ENCODE measurements at regions not wholly inside any gene's neighbourhood (a gene's known extent, or its start where the extent isn't known, plus 50 kb on each side); places are given as distances from the start of the nearest gene placed in this dataset.

DNA sequence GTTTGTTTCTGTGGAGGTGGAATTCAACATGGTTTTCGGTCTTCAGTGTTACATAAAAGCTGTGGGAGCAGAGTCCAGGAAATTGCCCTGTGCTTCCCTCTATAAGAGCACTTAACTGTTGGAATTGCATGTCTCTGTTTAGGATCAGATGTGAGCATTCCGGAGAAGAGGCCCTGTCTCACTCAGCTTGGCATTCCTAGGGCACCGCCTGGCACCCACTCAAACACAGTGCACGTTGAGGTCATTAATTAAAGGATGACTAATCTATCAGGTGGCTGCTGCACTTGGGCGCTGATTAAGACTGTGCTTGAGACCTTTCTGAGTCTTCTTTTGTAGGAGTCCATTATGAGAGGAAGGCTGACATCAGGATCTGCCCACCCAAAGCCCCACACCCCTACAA is 82.8 kb upstream of the VIPR2 start:
- Histone ChIP-seq H3K27ac (ENCODE audit: low read depth in 1 of 2, low read length in 2 of 2) (no peak overlapping the region), H3K4me3 (ENCODE audit: low read depth in 1 of 3, low read length in 3 of 3) (no peak overlapping the region), H3K27me3 (ENCODE audit: control insufficient read depth in 4 of 4, insufficient read depth in 4 of 4, low read length in 3 of 4) (no peaks in the 10 kb centered on the region), H3K36me3 (ENCODE audit: control insufficient read depth in 4 of 4, insufficient read depth in 3 of 4, low read depth in 1 of 4, low read length in 3 of 4) (no peaks in the 10 kb centered on the region), H3K9me3 (ENCODE audit: control insufficient read depth in 4 of 4, low read length in 3 of 4) (peaks cover 0 to 3% (median 0%) of the 10 kb centered on the region in 4 donors), H3K9ac (ENCODE audit: low read depth in 1 of 2, low read length in 2 of 2) (no peak overlapping the region), H3K4me1 (ENCODE audit: control insufficient read depth in 4 of 4, insufficient read depth in 4 of 4, low read length in 3 of 4) (no peaks in the 10 kb centered on the region)
- TF ChIP-seq HNF4A (conservative IDR thresholded peaks at IDR 0.05) (no peak), EGR1 (IDR thresholded peaks at IDR 0.05; ENCODE audit: low read depth in 2 of 2) (no peak), RXRA (IDR thresholded peaks at IDR 0.05) (no peak), TAF1 (conservative IDR thresholded peaks at IDR 0.05) (no peak), YY1 (IDR thresholded peaks at IDR 0.05) (no peak), FOXA1 (IDR thresholded peaks at IDR 0.05) (no peak), HNF4G (IDR thresholded peaks at IDR 0.05) (no peak), RAD21 (IDR thresholded peaks at IDR 0.05) (no peak), JUND (IDR thresholded peaks at IDR 0.05) (no peak), NR2F2 (IDR thresholded peaks at IDR 0.05) (no peak)
- TF ChIP-seq, protein P1, sequence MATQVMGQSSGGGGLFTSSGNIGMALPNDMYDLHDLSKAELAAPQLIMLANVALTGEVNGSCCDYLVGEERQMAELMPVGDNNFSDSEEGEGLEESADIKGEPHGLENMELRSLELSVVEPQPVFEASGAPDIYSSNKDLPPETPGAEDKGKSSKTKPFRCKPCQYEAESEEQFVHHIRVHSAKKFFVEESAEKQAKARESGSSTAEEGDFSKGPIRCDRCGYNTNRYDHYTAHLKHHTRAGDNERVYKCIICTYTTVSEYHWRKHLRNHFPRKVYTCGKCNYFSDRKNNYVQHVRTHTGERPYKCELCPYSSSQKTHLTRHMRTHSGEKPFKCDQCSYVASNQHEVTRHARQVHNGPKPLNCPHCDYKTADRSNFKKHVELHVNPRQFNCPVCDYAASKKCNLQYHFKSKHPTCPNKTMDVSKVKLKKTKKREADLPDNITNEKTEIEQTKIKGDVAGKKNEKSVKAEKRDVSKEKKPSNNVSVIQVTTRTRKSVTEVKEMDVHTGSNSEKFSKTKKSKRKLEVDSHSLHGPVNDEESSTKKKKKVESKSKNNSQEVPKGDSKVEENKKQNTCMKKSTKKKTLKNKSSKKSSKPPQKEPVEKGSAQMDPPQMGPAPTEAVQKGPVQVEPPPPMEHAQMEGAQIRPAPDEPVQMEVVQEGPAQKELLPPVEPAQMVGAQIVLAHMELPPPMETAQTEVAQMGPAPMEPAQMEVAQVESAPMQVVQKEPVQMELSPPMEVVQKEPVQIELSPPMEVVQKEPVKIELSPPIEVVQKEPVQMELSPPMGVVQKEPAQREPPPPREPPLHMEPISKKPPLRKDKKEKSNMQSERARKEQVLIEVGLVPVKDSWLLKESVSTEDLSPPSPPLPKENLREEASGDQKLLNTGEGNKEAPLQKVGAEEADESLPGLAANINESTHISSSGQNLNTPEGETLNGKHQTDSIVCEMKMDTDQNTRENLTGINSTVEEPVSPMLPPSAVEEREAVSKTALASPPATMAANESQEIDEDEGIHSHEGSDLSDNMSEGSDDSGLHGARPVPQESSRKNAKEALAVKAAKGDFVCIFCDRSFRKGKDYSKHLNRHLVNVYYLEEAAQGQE (IDR thresholded peaks at IDR 0.05) = no peak
- TF ChIP-seq, protein P2, sequence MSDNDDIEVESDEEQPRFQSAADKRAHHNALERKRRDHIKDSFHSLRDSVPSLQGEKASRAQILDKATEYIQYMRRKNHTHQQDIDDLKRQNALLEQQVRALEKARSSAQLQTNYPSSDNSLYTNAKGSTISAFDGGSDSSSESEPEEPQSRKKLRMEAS (IDR thresholded peaks at IDR 0.05) = no peak
- TF ChIP-seq, protein P3, sequence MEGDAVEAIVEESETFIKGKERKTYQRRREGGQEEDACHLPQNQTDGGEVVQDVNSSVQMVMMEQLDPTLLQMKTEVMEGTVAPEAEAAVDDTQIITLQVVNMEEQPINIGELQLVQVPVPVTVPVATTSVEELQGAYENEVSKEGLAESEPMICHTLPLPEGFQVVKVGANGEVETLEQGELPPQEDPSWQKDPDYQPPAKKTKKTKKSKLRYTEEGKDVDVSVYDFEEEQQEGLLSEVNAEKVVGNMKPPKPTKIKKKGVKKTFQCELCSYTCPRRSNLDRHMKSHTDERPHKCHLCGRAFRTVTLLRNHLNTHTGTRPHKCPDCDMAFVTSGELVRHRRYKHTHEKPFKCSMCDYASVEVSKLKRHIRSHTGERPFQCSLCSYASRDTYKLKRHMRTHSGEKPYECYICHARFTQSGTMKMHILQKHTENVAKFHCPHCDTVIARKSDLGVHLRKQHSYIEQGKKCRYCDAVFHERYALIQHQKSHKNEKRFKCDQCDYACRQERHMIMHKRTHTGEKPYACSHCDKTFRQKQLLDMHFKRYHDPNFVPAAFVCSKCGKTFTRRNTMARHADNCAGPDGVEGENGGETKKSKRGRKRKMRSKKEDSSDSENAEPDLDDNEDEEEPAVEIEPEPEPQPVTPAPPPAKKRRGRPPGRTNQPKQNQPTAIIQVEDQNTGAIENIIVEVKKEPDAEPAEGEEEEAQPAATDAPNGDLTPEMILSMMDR (IDR thresholded peaks at IDR 0.05; ENCODE audit: low read depth, low read length, missing input control) = no peak
- TF ChIP-seq, protein P4, sequence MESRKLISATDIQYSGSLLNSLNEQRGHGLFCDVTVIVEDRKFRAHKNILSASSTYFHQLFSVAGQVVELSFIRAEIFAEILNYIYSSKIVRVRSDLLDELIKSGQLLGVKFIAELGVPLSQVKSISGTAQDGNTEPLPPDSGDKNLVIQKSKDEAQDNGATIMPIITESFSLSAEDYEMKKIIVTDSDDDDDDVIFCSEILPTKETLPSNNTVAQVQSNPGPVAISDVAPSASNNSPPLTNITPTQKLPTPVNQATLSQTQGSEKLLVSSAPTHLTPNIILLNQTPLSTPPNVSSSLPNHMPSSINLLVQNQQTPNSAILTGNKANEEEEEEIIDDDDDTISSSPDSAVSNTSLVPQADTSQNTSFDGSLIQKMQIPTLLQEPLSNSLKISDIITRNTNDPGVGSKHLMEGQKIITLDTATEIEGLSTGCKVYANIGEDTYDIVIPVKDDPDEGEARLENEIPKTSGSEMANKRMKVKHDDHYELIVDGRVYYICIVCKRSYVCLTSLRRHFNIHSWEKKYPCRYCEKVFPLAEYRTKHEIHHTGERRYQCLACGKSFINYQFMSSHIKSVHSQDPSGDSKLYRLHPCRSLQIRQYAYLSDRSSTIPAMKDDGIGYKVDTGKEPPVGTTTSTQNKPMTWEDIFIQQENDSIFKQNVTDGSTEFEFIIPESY (IDR thresholded peaks at IDR 0.05) = no peak
- 74% methylated on average over 5 of the region's 5 CpGs for WGBS
- DNase-seq (ENCODE audit: low spot score) = no peak

DNA sequence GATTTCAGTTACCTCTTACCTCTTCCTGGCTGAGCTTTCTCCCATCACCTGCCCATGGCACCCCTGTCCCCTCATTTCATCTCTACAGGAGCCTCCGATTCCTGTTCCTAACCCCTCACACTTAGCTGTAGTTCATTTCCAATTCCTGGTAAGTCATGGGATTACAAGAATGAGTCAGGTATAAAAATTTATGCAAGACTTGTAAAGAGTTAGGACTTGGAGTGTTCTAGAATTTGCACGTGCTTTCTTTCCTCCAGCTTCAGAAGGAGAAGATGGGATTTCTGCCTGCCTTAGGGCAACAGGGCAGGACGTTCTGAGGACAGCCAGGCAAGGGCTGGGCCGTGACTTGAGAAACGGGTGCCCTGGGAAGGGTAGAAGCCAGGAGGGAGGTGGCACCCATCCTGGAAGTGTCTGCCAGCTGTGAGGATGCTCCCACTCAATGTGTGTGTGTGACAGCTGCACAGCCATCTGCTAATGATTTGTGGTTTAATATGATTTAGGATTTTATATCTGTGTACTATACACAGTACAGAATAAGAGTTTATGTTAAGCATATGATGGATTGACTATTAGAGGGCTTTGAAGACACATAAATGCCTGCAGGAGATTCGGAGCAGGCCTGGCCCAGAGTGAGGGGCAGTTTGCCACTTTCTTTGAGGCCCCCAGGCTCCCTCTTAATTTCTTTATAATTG is 81.5 kb upstream of the VIPR2 start:
- 76% methylated on average over 6 of the region's 6 CpGs for WGBS
- no peak overlapping the region for H3K4me3 ChIP-seq (ENCODE audit: low read depth in 1 of 3, low read length in 3 of 3)
- TF ChIP-seq RXRA (IDR thresholded peaks at IDR 0.05) (no peak), SP1 (IDR thresholded peaks at IDR 0.05) (no peak), NR2F2 (IDR thresholded peaks at IDR 0.05) (no peak)
- TF ChIP-seq, protein P2 (IDR thresholded peaks at IDR 0.05) = no peak
- TF ChIP-seq, protein P1 (IDR thresholded peaks at IDR 0.05) = no peak
- TF ChIP-seq, protein P5, sequence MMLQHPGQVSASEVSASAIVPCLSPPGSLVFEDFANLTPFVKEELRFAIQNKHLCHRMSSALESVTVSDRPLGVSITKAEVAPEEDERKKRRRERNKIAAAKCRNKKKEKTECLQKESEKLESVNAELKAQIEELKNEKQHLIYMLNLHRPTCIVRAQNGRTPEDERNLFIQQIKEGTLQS (IDR thresholded peaks at IDR 0.05) = no peak

More for the DNA sequence above, 81.5 kb upstream of the VIPR2 start:
- H3K27me3 ChIP-seq (ENCODE audit: control insufficient read depth in 4 of 4, insufficient read depth in 4 of 4, low read length in 3 of 4) = no peaks in the 10 kb centered on the region
- no peaks in the 10 kb centered on the region for H3K36me3 ChIP-seq (ENCODE audit: control insufficient read depth in 4 of 4, insufficient read depth in 3 of 4, low read depth in 1 of 4, low read length in 3 of 4)
- peaks cover 0 to 3% (median 0%) of the 10 kb centered on the region in 4 donors for H3K9me3 ChIP-seq (ENCODE audit: control insufficient read depth in 4 of 4, low read length in 3 of 4)
- H3K27ac ChIP-seq (ENCODE audit: low read depth in 1 of 2, low read length in 2 of 2) = no peak overlapping the region
- H3K9ac ChIP-seq (ENCODE audit: low read depth in 1 of 2, low read length in 2 of 2) = no peak overlapping the region
- DNase-seq (ENCODE audit: low spot score) = no peak
- H3K4me1 ChIP-seq (ENCODE audit: control insufficient read depth in 4 of 4, insufficient read depth in 4 of 4, low read length in 3 of 4) = no peaks in the 10 kb centered on the region

Measured in liver (tissue), 8 donors.